GM19238 (cell line): ENCODE measurements at regions not wholly inside any gene's neighbourhood (a gene's known extent, or its start where the extent isn't known, plus 50 kb on each side); places are given as distances from the start of the nearest gene placed in this dataset.

ENCODE experiments used
- DNase-seq: peaks from one replicate; pipeline ENCODE4 v3.0.0; 2011; ENCODE audit warnings: low spot score; ENCODE audit not compliant: insufficient read length

GRCh38 chr4:64489628-64490027 is 80.4 kb upstream of the TECRL start:
- no peak for DNase-seq

GRCh38 chr4:64479338-64479737 is 70.1 kb upstream of the TECRL start:
- DNase-seq = no peak

- DNase-seq = no peak
Measured at GRCh38 chr4:64477127-64477526, 67.9 kb upstream of the TECRL start.

GRCh38 chr4:64465263-64465662 is 56.0 kb upstream of the TECRL start:
- DNase-seq = no peak

- DNase-seq = no peak
Measured at GRCh38 chr4:64464581-64464980, 55.3 kb upstream of the TECRL start.
